OCI-M2 (cell line): ENCODE measurements at regions not wholly inside any gene's neighbourhood (a gene's known extent, or its start where the extent isn't known, plus 50 kb on each side); places are given as distances from the start of the nearest gene placed in this dataset.
"Not testable (repeated sequence)": the region's sequence is repeated elsewhere in the genome, so short reads cannot be mapped to it uniquely, and the experiment has no call there.

Experiments used
- DNase-seq: peaks from one replicate; lab custom pipeline; 2025; ENCODE audit not compliant: unreplicated experiment; lab: John Stamatoyannopoulos, UW

DNA sequence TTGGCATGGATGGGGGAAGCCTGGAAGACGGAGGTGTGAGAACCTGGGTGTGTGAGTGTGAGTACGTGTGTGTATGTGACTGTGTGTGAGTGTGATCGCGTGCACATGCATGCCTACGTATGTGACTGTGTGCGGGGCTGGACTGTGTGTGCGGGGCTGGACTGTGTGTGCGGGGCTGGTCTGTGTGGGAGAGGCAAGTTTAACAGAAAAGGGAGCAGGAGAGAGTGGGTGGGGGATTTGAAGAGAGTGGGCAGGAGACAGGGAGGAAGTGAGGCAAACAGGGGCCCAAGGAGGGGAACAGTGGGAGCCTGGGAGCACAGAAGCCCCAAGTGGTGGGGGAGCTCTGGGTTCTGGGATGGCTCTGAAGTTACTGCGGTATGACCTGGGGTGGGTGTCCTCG lies 103.7 kb upstream of the LHX5 start:
- no peak for DNase-seq

GRCh38 chr12:113573148-113573547 lies 101.5 kb upstream of the LHX5 start:
- DNase-seq: no peak

- DNase-seq: no peak
These were observed 100.0 kb upstream of the LHX5 start for GRCh38 chr12:113571713-113572112.

DNA sequence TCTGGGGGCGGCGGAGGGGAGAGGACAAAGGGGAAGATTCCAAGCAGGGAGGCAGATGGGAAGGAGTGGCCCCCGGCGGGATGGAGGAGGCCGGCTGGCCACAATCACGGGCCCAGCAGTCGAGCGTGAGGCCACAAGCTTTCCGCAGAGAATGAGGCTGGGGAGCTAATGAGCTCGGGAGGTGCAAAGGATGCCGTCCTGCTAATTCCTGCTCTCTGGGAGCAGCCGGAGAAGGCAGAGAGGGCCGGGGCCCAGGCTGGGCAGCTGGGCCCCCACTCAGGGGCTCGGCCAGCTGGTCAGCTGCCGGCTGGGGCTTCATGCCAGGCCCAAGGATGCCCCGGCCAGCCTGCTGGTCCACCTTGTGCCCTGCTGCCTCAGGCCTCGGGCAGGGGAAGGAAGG lies 98.1 kb upstream of the LHX5 start:
- DNase-seq: no peak

GRCh38 chr12:113568021-113568420 lies 96.3 kb upstream of the LHX5 start:
- DNase-seq: no peak

DNA sequence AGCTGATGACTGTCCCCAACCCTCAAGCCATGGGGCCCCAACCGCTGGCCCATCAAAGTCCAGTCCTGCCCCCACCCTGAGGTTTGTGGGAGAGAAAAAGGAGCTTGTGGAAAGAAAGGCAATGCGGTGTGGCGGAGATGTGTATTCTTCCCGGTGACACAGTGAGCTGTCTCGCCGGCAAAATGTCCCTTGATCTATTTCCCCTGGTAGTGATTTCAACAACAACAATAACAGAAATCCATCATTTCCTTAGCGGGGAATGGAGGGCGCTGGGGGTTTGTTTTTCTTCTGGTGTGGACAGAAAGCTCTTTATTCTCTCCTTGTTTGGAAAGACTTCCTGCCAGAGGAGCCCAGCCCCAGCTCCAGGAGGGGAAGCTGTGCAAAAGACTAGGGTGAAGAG lies 93.7 kb upstream of the LHX5 start:
- DNase-seq: no peak

DNA sequence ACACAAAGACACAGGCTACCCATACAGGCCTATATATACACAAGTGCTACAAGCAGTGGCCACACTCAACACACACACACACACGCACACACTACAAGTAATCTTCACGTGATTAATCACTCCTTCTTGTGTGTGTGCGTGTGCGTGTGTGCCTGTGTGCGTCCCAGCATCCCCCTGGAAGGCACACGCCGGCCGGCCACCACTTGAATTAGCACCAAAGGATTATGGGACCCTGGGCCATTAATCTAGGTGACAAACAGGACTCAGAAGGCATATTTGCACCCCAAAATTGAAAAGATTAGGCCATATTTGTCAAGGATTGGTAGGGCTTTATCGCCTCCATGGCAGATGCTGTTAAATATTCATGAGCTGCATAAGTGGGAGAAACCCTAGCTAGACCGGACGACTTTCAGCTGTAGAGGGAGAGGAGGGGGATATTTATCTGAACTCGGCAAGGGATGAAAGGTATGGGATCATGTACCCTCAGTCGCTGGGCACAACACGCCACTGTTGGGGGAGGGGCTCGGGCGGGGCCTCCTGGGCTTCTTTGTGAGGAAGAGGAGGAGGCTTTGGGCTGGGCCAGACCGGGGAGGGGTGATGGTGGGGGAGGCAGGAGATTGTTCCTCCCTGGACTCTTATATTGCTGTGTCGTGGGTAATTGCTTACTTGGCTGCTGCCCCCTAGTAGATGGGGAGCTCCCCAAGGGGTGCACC lies 89.6 kb upstream of the LHX5 start:
- DNase-seq: no peak

- DNase-seq: no peak
These were observed 87.8 kb upstream of the LHX5 start for GRCh38 chr12:113559466-113559865.

DNA sequence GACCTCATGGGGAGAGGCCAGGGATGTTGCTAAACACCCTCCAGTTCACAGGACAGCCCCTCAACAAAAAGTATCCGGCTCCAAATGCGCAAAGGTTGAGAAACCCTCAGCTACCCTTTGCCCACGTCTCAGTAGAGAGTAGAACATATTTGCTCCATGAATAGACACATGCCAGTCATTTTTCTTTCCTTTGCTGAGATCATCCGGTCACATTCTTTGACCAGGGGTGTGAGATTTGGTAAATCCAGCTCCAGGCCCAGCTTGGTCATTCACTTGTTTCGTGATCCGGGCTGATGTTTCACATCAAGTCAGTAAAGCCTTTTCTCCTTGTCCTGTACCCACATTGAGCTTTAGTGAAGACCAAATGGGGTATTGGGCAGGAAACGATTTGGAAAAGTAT lies 83.6 kb upstream of the LHX5 start:
- no peak for DNase-seq

- no peak for DNase-seq
These were observed 81.1 kb upstream of the LHX5 start for GRCh38 chr12:113552760-113553159.

DNA sequence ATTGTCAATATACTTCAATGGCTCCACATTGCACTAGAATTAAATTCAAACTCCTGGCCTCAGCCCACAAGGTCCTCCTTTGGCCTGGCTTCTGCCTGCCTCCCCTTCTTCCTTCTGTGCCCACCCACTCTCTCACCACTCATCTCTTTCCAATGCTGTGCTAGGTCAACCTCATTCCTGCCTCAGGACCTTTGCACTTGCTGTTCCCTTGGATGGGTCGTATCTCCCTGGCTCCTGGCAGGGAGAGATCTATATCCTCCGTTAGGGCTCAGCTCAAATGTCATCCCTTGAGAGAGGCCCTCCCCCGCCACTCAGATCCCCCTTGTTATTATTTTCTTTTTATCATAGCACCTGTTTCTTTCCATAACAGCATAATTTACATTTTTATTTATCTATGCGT lies 79.9 kb upstream of the LHX5 start:
- DNase-seq: no peak

DNA sequence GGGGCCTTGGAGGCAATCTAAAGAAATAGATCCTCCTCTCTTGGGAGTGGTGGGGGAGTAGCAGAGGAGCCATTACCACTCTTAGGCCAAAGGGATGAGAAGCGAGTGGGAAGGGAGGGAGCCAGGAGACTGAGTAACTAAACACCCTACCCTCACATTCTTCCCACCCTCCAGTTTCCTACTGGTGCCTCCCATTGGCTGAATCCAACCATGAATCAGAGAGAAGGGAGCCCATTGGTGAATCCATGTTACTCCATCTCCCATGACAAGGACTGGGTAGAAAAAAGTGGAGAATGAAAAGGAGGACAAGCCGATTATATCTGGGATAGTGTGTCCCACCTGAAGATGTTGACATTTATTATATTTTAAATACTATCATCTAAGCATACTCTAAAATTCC lies 76.8 kb upstream of the LHX5 start:
- DNase-seq: no peak

- DNase-seq: no peak
These were observed 75.5 kb upstream of the LHX5 start for GRCh38 chr12:113546916-113547863.

- no peak for DNase-seq
These were observed 66.0 kb upstream of the LHX5 start for GRCh38 chr12:113537751-113538087.

DNA sequence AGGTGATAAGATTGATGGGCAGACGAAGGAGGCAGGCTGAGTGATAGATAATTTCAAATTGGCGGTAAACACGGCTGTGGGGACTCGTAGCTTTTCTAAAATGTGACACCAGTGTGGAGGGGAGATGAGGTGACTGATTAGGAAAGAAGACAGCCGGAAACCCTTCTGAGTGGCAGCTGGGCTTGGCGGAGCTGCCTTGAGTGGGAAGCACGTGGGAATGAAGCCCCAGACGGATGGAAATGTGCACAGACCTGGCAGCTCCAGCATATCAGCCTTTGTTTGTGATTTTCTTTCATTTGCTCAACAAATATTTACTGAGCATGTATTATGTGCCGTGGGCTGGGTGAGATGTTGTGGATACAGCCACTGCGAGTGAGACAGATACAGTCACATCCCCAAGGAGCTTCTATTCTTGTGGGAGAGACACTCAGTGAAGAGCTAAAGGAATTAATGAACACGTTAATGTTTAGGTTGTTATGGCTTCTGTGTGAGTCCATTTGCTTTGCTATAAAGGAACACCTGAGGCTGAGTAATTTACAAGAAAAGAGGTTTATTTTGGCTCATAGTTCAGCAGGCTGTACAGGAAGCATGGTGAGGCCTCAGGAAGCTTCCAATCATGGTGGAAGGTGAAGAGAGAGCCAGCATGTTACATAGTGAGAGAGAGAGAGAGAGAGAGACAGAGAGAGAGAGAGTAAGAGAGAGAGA lies 65.5 kb upstream of the LHX5 start:
- DNase-seq: no peak

DNA sequence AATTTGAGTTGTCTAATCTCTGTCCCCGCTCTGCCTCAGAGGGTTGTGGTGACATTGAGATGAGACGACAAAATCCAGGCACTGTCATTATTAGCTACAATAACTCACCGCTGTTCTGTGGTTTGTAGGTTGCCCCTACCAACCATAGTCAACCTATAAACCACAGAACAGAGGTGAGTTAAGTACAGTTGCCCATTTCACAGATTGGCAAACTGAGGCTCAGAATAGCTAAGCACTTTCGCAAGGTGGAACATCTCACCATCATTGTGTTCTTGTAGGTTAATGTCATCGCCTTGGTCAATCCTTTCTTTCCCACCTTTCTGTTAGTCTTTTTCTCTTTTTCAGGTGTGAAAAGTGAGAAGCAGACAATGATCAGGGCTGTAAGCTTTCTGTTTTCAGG lies 63.4 kb upstream of the LHX5 start:
- no peak for DNase-seq

GRCh38 chr12:113534555-113534954 lies 62.9 kb upstream of the LHX5 start:
- DNase-seq: no peak

- DNase-seq: no peak
These were observed 62.2 kb upstream of the LHX5 start for GRCh38 chr12:113533842-113534375.

DNA sequence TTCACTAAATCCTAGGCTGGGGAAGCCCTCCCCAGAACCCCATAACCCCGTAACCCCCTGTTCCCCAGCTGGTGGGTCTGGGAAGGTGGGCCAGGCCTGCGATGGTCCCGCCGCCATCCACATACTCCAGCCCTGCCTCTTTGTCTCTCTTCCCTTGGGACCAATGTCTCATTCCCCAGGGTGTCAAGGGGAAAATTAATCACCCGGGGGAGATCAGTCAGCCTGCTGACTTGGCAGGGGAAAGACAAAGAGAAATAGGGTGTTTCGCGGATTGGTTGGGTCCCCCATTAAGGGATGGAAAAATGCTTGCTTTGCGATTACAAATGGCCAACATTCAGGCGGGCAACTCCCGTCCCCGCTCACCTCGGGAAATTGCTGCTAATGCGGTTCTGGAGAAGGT lies 60.6 kb upstream of the LHX5 start:
- no peak for DNase-seq

- not testable (repeated sequence) for DNase-seq
These were observed 59.4 kb upstream of the LHX5 start for GRCh38 chr12:113531073-113531472.

DNA sequence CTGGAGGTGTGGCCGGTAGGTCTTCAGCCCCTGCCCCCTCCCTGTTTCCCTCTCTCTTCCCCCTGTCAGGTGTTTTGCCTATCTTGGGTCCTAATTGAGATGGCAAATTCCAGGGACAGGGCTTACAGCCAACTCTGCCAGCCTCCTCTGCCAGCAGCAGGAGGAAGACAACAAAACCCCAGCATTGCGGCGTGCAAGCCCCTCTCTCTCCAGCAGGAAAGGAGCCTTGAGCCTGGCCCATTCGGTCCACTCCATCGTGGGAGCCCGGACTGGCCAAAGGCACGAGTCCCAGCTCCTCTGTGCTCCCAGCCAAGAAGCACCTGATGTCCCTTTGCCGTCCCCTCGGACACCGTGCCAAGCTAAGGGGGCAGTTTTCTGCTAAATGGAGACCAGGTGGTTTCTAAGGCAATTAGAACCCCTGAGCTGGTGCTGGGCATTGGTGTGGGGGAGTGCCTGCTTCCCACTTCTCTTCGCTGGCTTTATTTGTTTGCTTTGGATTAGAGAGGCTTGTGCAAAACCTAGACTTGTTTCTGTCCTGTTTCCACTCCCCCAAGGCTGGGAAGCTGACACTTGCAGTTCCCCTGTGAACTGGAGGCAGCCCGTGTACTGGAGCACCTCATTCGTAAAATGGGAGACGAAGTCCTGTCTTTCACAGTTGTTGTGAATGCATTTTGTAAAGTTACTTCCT lies 57.1 kb upstream of the LHX5 start:
- DNase-seq: no peak
